Activated CD8-positive, alpha-beta memory T cell treated with anti-CD3 and anti-CD28 coated beads, Interleukin-2, amount 10 ng/mL, durations not matched to agents 7 days and 5 days (primary cell): ENCODE measurements at regions not wholly inside any gene's neighbourhood (a gene's known extent, or its start where the extent isn't known, plus 50 kb on each side); places are given as distances from the start of the nearest gene placed in this dataset.

Experiments used
- ATAC-seq: fragments of 150-1000 bp; cut with Tn5 transposase; one replicate; pipeline ENCODE4 v1.10.0; 2021; ENCODE audit warnings: moderate library complexity
- CTCF ChIA-PET: fragments of 350-600 bp; sonication (Branson Sonifier 250); formaldehyde crosslinking; loops from one replicate; lab custom pipeline; 2021; ENCODE audit warnings: antibody characterized with exemption; lab: Charles Lee
- DNase-seq: peaks from one replicate; pipeline ENCODE4 v3.0.0-alpha.2; 2020
- H3K27ac Mint-ChIP-seq: one replicate; pipeline ENCODE4 v1.8.0; 2021; ENCODE audit warnings: mild to moderate bottlenecking, mixed read lengths
- H3K27me3 Mint-ChIP-seq: one replicate; pipeline ENCODE4 v1.8.0; 2021; ENCODE audit warnings: mixed read lengths
- H3K36me3 Mint-ChIP-seq: one replicate; pipeline ENCODE4 v1.8.0; 2021; ENCODE audit warnings: mild to moderate bottlenecking, mixed read lengths
- H3K4me1 Mint-ChIP-seq: one replicate; pipeline ENCODE4 v1.8.0; 2021; ENCODE audit warnings: mixed read lengths
- H3K4me3 Mint-ChIP-seq: one replicate; pipeline ENCODE4 v1.8.0; 2021; ENCODE audit warnings: mild to moderate bottlenecking, moderate library complexity, mixed read lengths
- H3K9me3 Mint-ChIP-seq: one replicate; pipeline ENCODE4 v1.8.0; 2022; ENCODE audit warnings: low read depth, mixed read lengths

- CTCF ChIA-PET, result no interaction called here
- peaks cover 5% of the 10 kb centered on the region for H3K27me3 Mint-ChIP-seq
- no peak overlapping the region for H3K4me3 Mint-ChIP-seq
- H3K4me1 Mint-ChIP-seq, result peaks cover 21% of the 10 kb centered on the region
- H3K9me3 Mint-ChIP-seq, result no peaks in the 10 kb centered on the region
- H3K36me3 Mint-ChIP-seq, result no peaks in the 10 kb centered on the region
- H3K27ac Mint-ChIP-seq, result no peak overlapping the region
- DNase-seq, result no peak
- no peak for ATAC-seq
Observed at GRCh38 chr22:42330170-42330569, 59.7 kb upstream of the TCF20 start.

GRCh38 chr22:42329504-42329903 lies 59.1 kb upstream of the TCF20 start:
- H3K27ac Mint-ChIP-seq, result no peak overlapping the region
- peaks cover 1% of the 10 kb centered on the region for H3K36me3 Mint-ChIP-seq
- CTCF ChIA-PET, result no interaction called here
- ATAC-seq (no peak), DNase-seq (no peak)
- peaks cover 24% of the 10 kb centered on the region for H3K4me1 Mint-ChIP-seq
- H3K4me3 Mint-ChIP-seq, result no peak overlapping the region
- no peaks in the 10 kb centered on the region for H3K9me3 Mint-ChIP-seq
- peaks cover 5% of the 10 kb centered on the region for H3K27me3 Mint-ChIP-seq

- ATAC-seq (no peak), DNase-seq (no peak)
- peaks cover 1% of the 10 kb centered on the region for H3K36me3 Mint-ChIP-seq
- H3K9me3 Mint-ChIP-seq, result no peaks in the 10 kb centered on the region
- H3K27me3 Mint-ChIP-seq, result peaks cover 5% of the 10 kb centered on the region
- H3K4me3 Mint-ChIP-seq, result no peak overlapping the region
- CTCF ChIA-PET, result interaction anchor here (1.0 kb wide), 1 partner anchor 108 kb away, joined by 3 read pairs; no protein-coding TSS in a partner anchor
- H3K4me1 Mint-ChIP-seq, result peaks cover 24% of the 10 kb centered on the region
- H3K27ac Mint-ChIP-seq, result no peak overlapping the region
Observed at GRCh38 chr22:42328784-42329145, 58.3 kb upstream of the TCF20 start.

GRCh38 chr22:42328130-42328783 lies 57.8 kb upstream of the TCF20 start:
- peaks cover 24% of the 10 kb centered on the region for H3K4me1 Mint-ChIP-seq
- peaks cover 5% of the 10 kb centered on the region for H3K27me3 Mint-ChIP-seq
- peaks cover 4% of the 10 kb centered on the region for H3K9me3 Mint-ChIP-seq
- DNase-seq (no peak), ATAC-seq (no peak)
- H3K36me3 Mint-ChIP-seq, result peaks cover 3% of the 10 kb centered on the region
- CTCF ChIA-PET, result interaction anchor here (1.0 kb wide), 1 partner anchor 109 kb away, joined by 3 read pairs; no protein-coding TSS in a partner anchor
- no peak overlapping the region for H3K4me3 Mint-ChIP-seq
- no peak overlapping the region for H3K27ac Mint-ChIP-seq

GRCh38 chr22:42327462-42328129 lies 57.1 kb upstream of the TCF20 start:
- peaks cover 4% of the 10 kb centered on the region for H3K9me3 Mint-ChIP-seq
- CTCF ChIA-PET, result interaction anchor here (1.0 kb wide), 1 partner anchor 109 kb away, joined by 3 read pairs; no protein-coding TSS in a partner anchor
- H3K4me3 Mint-ChIP-seq, result no peak overlapping the region
- ATAC-seq (no peak), DNase-seq (no peak)
- no peak overlapping the region for H3K27ac Mint-ChIP-seq
- peaks cover 5% of the 10 kb centered on the region for H3K27me3 Mint-ChIP-seq
- peaks cover 24% of the 10 kb centered on the region for H3K4me1 Mint-ChIP-seq
- H3K36me3 Mint-ChIP-seq, result peaks cover 3% of the 10 kb centered on the region

- peaks cover 3% of the 10 kb centered on the region for H3K36me3 Mint-ChIP-seq
- CTCF ChIA-PET, result no interaction called here
- ATAC-seq, result no peak
- no peak overlapping the region for H3K27ac Mint-ChIP-seq
- H3K9me3 Mint-ChIP-seq, result peaks cover 4% of the 10 kb centered on the region
- peaks cover 3% of the 10 kb centered on the region for H3K27me3 Mint-ChIP-seq
- DNase-seq, result no peak
- H3K4me1 Mint-ChIP-seq, result peaks cover 24% of the 10 kb centered on the region
- H3K4me3 Mint-ChIP-seq, result no peak overlapping the region
Observed at GRCh38 chr22:42326801-42327200, 56.3 kb upstream of the TCF20 start.

- Mint-ChIP-seq H3K4me1 (peaks cover 24% of the 10 kb centered on the region), H3K27ac (no peak overlapping the region), H3K27me3 (no peaks in the 10 kb centered on the region), H3K36me3 (peaks cover 3% of the 10 kb centered on the region), H3K4me3 (no peak overlapping the region), H3K9me3 (peaks cover 4% of the 10 kb centered on the region)
- no peak for DNase-seq
- CTCF ChIA-PET, result no interaction called here
- no peak for ATAC-seq
Observed at GRCh38 chr22:42326301-42326700, 55.8 kb upstream of the TCF20 start.

- H3K27ac Mint-ChIP-seq, result no peak overlapping the region
- CTCF ChIA-PET, result interaction anchor here (1.0 kb wide), 1 partner anchor 113 kb away, joined by 3 read pairs; no protein-coding TSS in a partner anchor
- no peaks in the 10 kb centered on the region for H3K27me3 Mint-ChIP-seq
- H3K9me3 Mint-ChIP-seq, result peaks cover 4% of the 10 kb centered on the region
- H3K4me3 Mint-ChIP-seq, result no peak overlapping the region
- ATAC-seq (peak; percentile 37), DNase-seq (no peak)
- peaks cover 24% of the 10 kb centered on the region for H3K4me1 Mint-ChIP-seq
- peaks cover 3% of the 10 kb centered on the region for H3K36me3 Mint-ChIP-seq
Observed at GRCh38 chr22:42324990-42325710, 54.7 kb upstream of the TCF20 start.

- Mint-ChIP-seq H3K9me3 (peaks cover 4% of the 10 kb centered on the region), H3K4me3 (no peak overlapping the region), H3K36me3 (peaks cover 3% of the 10 kb centered on the region), H3K27ac (peak overlapping the region; percentile 52), H3K27me3 (no peaks in the 10 kb centered on the region), H3K4me1 (peaks cover 24% of the 10 kb centered on the region)
- CTCF ChIA-PET, result no interaction called here
- ATAC-seq (peak; percentile 43), DNase-seq (no peak)
Observed at GRCh38 chr22:42324566-42324965, 54.1 kb upstream of the TCF20 start.

- Mint-ChIP-seq H3K4me1 (peaks cover 24% of the 10 kb centered on the region), H3K36me3 (peaks cover 3% of the 10 kb centered on the region), H3K9me3 (peaks cover 4% of the 10 kb centered on the region), H3K27ac (peak overlapping the region; percentile 52), H3K4me3 (no peak overlapping the region), H3K27me3 (no peaks in the 10 kb centered on the region)
- ATAC-seq, result no peak
- DNase-seq, result no peak
- CTCF ChIA-PET, result no interaction called here
Observed at GRCh38 chr22:42323971-42324370, 53.5 kb upstream of the TCF20 start.

GRCh38 chr22:42322562-42322926 lies 52.1 kb upstream of the TCF20 start:
- no peak overlapping the region for H3K4me3 Mint-ChIP-seq
- H3K4me1 Mint-ChIP-seq, result peaks cover 14% of the 10 kb centered on the region
- CTCF ChIA-PET, result interaction anchor here (1.1 kb wide), 1 partner anchor 153 kb away, joined by 3 read pairs; no protein-coding TSS in a partner anchor
- H3K36me3 Mint-ChIP-seq, result peaks cover 3% of the 10 kb centered on the region
- H3K27ac Mint-ChIP-seq, result peak overlapping the region; percentile 7
- ATAC-seq, result no peak
- H3K27me3 Mint-ChIP-seq, result no peaks in the 10 kb centered on the region
- DNase-seq, result no peak
- H3K9me3 Mint-ChIP-seq, result peaks cover 4% of the 10 kb centered on the region

GRCh38 chr22:42321908-42322561 lies 51.6 kb upstream of the TCF20 start:
- ATAC-seq (no peak), DNase-seq (no peak)
- H3K4me3 Mint-ChIP-seq, result no peak overlapping the region
- CTCF ChIA-PET, result interaction anchor here (1.1 kb wide), 1 partner anchor 152 kb away, joined by 3 read pairs; no protein-coding TSS in a partner anchor
- no peaks in the 10 kb centered on the region for H3K27me3 Mint-ChIP-seq
- no peak overlapping the region for H3K27ac Mint-ChIP-seq
- peaks cover 3% of the 10 kb centered on the region for H3K36me3 Mint-ChIP-seq
- peaks cover 13% of the 10 kb centered on the region for H3K4me1 Mint-ChIP-seq
- peaks cover 4% of the 10 kb centered on the region for H3K9me3 Mint-ChIP-seq
